ENCODE measurements at regions not wholly inside any gene's neighbourhood (a gene's known extent, or its start where the extent isn't known, plus 50 kb on each side); places are given as distances from the start of the nearest gene placed in this dataset.

DNA sequence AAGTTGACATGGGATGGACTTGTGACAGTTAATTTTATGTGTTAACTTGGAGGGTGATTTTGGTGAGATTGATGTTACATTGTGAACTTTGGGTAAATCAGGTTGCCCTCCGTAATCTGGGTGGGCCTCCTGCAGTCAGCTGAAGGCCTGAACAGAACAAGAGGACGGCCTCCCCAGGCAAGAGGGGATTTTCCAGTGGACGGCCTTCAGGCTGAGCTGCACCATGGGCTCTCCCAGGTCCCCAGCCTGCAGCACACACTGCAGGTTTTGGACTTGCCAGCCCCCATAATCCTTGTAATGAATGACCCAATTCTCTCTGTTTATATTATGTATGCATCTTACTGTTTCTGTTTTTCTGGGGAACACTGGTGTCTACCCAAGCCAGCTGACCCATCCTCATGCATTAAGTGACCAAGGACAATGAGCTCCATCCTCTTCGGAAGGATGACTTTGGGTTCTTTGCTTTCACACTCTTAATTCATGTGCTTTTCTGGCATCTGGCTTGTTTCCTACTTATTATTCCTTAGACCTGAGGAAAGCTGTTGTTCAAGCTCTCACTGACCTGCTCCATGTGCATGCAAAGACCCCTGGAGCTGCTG, 64.2 kb downstream of the DACT2 start:
- TF ChIP-seq POLR2AphosphoS5 (IDR thresholded peaks at IDR 0.05; ENCODE audit: low read depth, low read length) (no peak), TAF1 (IDR thresholded peaks at IDR 0.05; ENCODE audit: low read depth, low read length) (no peak)
